ENCODE measurements at regions not wholly inside any gene's neighbourhood (a gene's known extent, or its start where the extent isn't known, plus 50 kb on each side); places are given as distances from the start of the nearest gene placed in this dataset.

DNA sequence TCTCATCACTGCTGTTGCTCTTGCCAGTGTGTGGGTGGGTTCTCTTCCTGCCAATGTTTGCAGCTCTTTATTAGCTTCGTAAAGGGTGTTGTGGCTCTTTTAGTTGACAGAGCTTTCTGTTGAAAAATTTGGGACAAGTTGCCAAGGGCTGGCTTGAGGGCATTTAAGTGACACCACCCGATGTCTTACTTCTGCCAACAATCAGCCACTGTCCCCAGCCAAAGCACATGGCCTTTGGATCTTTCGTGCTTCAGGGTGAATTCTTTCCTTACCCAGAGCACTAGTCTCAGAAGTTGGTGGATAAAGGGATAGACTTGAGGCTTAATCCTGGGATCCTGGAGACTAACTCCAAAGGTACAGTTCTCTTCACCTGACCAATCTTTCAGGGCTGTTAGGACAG is 113.6 kb downstream of the SOX3 start:
- ATAC-seq (no peak), DNase-seq (no peak)
- Mint-ChIP-seq H3K4me3 (no peak overlapping the region), H3K9me3 (ENCODE audit: low read depth) (no peaks in the 10 kb centered on the region), H3K27me3 (no peaks in the 10 kb centered on the region), H3K36me3 (ENCODE audit: low read depth) (no peaks in the 10 kb centered on the region), H3K4me1 (no peaks in the 10 kb centered on the region), H3K27ac (no peak overlapping the region)
- POLR2A ChIA-PET, result no interaction called here
- CTCF ChIA-PET, result no interaction called here
- intact Hi-C loops (cut with DNase I, micrococcal nuclease), result no loop called here

DNA sequence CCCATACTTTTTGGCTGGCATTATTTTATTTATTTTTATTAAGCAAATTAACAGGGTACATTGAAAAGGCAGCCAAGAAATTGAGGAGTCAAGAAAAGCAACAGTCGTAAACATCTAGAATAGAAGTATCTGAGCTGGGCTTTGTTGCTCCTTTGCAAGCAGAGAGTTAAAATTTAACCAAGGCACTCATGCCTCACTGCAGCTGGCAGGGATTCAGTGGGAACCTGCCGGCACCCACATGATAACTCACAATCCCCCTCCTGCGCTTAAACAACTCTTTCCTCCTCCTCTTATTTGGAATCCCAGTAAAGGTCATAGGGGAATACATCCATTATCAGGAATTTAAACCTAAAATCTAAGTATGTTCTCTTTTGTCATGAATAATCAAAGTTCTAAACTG is 115.5 kb downstream of the SOX3 start:
- H3K9me3 Mint-ChIP-seq (ENCODE audit: low read depth), result no peaks in the 10 kb centered on the region
- no peak overlapping the region for H3K27ac Mint-ChIP-seq
- no peaks in the 10 kb centered on the region for H3K27me3 Mint-ChIP-seq
- H3K4me1 Mint-ChIP-seq, result no peaks in the 10 kb centered on the region
- H3K4me3 Mint-ChIP-seq, result no peak overlapping the region
- DNase-seq (no peak), ATAC-seq (no peak)
- H3K36me3 Mint-ChIP-seq (ENCODE audit: low read depth), result no peaks in the 10 kb centered on the region
- ChIA-PET POLR2A (no interaction called here), CTCF (no interaction called here)
- intact Hi-C loops (cut with DNase I, micrococcal nuclease), result no loop called here

DNA sequence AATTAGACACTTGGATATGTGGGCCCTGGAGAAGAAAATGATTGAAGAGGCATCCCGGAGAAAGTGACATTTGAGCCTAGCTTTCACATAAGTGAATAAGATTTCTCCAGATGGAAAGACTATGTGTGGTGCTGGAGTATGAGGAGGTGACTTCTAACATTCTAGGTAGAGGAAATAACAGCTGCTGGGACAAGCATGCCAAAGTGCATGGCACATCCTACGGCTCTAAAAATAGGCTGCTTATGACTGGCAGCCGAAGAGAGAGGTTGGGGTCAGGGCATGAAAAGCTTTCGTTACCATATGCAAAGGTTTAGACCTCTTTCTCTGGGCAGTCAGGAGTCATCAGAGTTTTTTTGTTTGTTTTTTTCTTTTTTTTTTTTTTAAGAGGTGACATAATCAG is 142.0 kb downstream of the SOX3 start:
- no peaks in the 10 kb centered on the region for H3K4me1 Mint-ChIP-seq
- H3K27ac Mint-ChIP-seq, result no peak overlapping the region

DNA sequence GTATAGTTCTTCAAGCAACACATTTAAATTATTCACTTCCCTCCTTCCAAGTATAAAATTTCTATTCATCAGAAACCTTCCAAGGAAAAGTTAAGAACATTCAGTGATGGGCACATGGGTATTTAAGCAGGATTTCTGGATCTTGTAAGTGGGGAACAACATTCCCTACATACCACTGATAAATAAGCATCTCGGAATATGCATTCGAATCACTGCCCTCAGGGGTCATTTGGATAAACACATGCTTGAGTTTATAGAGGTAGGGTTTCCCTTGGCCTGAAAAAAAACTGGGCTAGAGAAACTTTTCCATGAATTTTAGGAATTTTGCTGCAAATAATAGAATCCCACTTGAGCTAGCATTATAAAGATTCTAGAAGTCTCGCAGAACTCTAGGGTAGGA is 143.9 kb downstream of the SOX3 start:
- Mint-ChIP-seq H3K4me3 (no peak overlapping the region), H3K9me3 (ENCODE audit: low read depth) (no peaks in the 10 kb centered on the region), H3K27me3 (no peaks in the 10 kb centered on the region), H3K4me1 (no peaks in the 10 kb centered on the region), H3K36me3 (ENCODE audit: low read depth) (no peaks in the 10 kb centered on the region), H3K27ac (no peak overlapping the region)
- DNase-seq (no peak), ATAC-seq (no peak)
- ChIA-PET CTCF (no interaction called here), POLR2A (no interaction called here)
- intact Hi-C loops (cut with DNase I, micrococcal nuclease), result no loop called here

More for the DNA sequence above, 142.0 kb downstream of the SOX3 start:
- ChIA-PET POLR2A (no interaction called here), CTCF (no interaction called here)
- Mint-ChIP-seq H3K9me3 (ENCODE audit: low read depth) (no peaks in the 10 kb centered on the region), H3K36me3 (ENCODE audit: low read depth) (no peaks in the 10 kb centered on the region), H3K27me3 (no peaks in the 10 kb centered on the region), H3K4me3 (no peak overlapping the region)
- intact Hi-C loops (cut with DNase I, micrococcal nuclease), result no loop called here
- no peak for DNase-seq
- no peak for ATAC-seq

DNA sequence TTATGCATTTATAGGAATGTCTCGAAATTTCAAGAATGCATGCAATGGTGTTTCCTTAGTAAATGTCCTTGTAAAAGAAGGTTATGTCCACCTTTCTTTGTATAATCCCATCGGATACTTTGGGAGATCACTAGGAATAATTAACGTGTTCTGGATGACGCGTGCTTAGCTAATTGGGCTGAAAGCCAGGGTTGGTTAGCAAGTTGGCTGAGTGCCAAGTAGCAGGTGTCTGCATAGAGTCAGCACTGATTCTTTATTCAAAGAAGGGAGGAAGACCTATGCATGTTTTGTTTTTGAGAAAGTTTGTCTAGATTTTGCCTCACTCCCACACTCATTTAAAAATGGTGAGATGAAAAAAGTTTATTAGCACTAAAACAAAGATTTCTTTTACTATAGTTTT is 144.6 kb downstream of the SOX3 start:
- Mint-ChIP-seq H3K9me3 (ENCODE audit: low read depth) (no peaks in the 10 kb centered on the region), H3K36me3 (ENCODE audit: low read depth) (no peaks in the 10 kb centered on the region), H3K4me3 (no peak overlapping the region), H3K27me3 (no peaks in the 10 kb centered on the region), H3K27ac (no peak overlapping the region), H3K4me1 (no peaks in the 10 kb centered on the region)
- POLR2A ChIA-PET, result no interaction called here
- CTCF ChIA-PET, result no interaction called here
- DNase-seq (no peak), ATAC-seq (no peak)
- intact Hi-C loops (cut with DNase I, micrococcal nuclease), result no loop called here

DNA sequence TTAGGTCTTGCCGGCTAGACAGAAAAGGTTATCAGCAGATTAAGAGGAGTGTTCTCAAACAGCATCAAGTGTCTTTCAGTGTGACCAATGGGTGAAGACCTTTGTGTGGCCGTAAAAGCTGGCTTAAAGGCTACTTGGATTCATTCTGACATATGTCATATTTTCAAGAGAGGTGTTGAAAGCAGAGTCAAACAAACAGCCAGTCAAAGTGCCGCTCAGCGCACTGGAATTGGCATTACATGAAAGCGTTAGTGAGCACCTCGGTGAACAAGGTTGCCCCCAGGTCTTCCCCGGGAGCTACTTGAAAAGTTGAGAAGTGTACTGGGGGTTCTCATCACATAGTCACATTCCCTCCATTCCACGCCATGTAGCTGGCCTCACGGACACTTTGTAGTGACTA is 148.9 kb downstream of the SOX3 start:
- Mint-ChIP-seq H3K36me3 (ENCODE audit: low read depth) (no peaks in the 10 kb centered on the region), H3K27ac (no peak overlapping the region), H3K9me3 (ENCODE audit: low read depth) (no peaks in the 10 kb centered on the region), H3K4me1 (no peaks in the 10 kb centered on the region), H3K4me3 (no peak overlapping the region), H3K27me3 (no peaks in the 10 kb centered on the region)
- DNase-seq (no peak), ATAC-seq (no peak)
- ChIA-PET CTCF (no interaction called here), POLR2A (no interaction called here)
- intact Hi-C loops (cut with DNase I, micrococcal nuclease), result no loop called here

DNA sequence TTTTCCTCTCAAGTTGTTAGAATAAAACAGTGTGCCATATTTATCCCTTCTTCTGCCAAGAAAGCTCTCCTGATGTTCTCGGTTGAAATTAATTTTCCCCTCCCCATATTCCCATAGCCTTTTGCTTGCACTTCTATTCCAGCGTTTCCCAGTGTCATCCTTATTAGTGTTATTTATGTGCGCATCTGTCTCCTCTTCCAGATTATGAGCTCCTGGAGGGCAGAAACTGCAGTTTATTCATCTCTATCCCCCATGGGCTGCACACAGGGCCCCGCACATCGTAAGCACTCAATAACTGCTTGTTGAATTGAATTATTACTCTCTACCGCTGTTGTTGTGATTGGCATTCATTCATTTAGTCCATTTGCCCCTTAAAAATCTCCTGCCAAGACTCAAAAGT is 149.4 kb downstream of the SOX3 start:
- DNase-seq, result no peak
- POLR2A ChIA-PET, result no interaction called here
- CTCF ChIA-PET, result no interaction called here
- Mint-ChIP-seq H3K4me3 (no peak overlapping the region), H3K36me3 (ENCODE audit: low read depth) (no peaks in the 10 kb centered on the region), H3K27ac (no peak overlapping the region), H3K4me1 (no peaks in the 10 kb centered on the region), H3K9me3 (ENCODE audit: low read depth) (no peaks in the 10 kb centered on the region), H3K27me3 (no peaks in the 10 kb centered on the region)
- intact Hi-C loops (cut with DNase I, micrococcal nuclease), result no loop called here
- no peak for ATAC-seq

DNA sequence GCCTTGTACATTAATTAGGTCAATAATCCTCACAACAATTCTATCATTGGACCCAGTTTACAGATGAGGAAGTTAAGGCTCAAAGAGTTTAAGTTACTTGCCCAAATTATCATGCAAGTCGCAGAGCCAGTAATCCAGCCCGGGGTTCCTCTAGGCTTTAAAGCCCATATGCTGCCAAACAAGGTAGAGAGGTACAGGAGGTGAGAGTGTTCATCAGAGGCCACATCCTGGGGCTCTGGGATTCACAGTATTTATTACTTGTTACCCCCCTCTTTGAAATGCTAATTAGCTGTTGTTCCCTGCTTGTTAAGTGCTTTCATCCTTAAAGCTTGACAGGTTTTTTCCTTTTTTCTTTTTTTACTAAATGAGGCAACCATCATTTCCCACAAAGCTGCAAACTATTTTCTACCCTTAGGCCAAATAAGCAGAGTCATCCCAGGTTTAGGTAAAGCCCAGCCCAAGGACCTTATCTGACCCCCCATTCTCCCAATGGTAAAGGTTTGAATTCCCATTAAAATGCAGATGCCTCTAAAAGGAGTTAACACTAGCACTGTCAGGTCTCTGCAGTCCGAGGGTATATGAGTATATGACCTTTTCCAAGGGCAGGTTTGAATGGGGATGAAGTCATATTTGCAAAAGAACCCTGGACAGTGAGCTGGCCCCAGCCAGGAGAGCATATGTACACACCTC is 150.3 kb downstream of the SOX3 start:
- Mint-ChIP-seq H3K4me1 (no peaks in the 10 kb centered on the region), H3K36me3 (ENCODE audit: low read depth) (no peaks in the 10 kb centered on the region), H3K27ac (no peak overlapping the region), H3K9me3 (ENCODE audit: low read depth) (no peaks in the 10 kb centered on the region), H3K4me3 (no peak overlapping the region), H3K27me3 (no peaks in the 10 kb centered on the region)
- POLR2A ChIA-PET, result no interaction called here
- ATAC-seq (no peak), DNase-seq (no peak)
- CTCF ChIA-PET, result no interaction called here
- intact Hi-C loops (cut with DNase I, micrococcal nuclease), result no loop called here

DNA sequence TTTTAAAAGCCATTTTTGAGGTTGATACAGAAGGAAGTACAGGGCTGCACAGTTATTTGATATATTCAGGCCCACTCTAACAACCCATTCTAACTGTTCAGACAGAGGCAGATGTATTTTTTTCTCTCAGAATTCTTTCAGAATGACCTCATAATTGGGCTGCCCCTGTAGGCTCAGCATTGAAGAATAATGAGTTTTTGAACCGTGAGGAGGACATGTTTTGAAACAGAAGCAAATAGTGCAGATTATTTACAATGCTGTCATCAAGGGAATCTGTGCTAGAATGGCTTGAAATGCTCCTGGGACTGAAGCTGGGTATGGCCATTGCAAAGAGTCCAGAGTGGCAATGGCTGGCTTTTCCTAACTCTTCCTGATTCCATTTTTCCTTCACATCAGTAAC is 158.1 kb downstream of the SOX3 start:
- POLR2A ChIA-PET, result no interaction called here
- DNase-seq (no peak), ATAC-seq (no peak)
- Mint-ChIP-seq H3K27me3 (no peaks in the 10 kb centered on the region), H3K4me1 (no peaks in the 10 kb centered on the region), H3K9me3 (ENCODE audit: low read depth) (no peaks in the 10 kb centered on the region), H3K4me3 (no peak overlapping the region), H3K36me3 (ENCODE audit: low read depth) (no peaks in the 10 kb centered on the region), H3K27ac (no peak overlapping the region)
- intact Hi-C loops (cut with DNase I, micrococcal nuclease), result no loop called here
- CTCF ChIA-PET, result no interaction called here

DNA sequence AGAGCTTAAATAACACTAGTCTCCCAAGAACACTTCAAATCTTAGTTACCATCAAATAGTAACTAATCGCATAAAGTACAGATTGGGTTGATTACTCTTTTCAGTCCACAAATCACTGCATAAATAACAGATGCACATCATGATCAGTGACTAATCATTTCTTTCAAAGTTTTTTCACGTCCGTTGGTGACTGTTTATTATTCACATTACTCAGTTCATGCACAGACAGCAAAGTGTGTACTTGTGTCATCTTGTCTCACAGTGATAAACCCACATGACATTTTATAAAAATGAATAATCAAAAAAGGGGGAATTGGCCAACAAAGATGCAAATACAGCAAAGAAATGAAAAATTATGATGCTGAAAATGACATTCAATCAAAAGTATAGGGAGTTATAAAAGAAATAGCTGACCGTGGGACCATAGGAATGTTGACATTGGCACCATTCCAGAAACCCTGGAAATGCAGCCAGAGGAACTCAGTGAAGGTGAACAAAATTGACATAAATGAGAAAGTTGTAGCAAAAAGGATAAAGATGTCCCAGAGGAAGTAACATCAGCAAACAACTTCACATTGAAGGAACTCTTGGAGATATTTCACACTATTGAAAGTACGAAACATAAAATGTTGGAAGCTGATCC is 161.5 kb downstream of the SOX3 start:
- DNase-seq (no peak), ATAC-seq (no peak)
- no peak overlapping the region for H3K4me3 Mint-ChIP-seq
- intact Hi-C loops (cut with DNase I, micrococcal nuclease), result no loop called here
- H3K27me3 Mint-ChIP-seq, result no peaks in the 10 kb centered on the region
- no peaks in the 10 kb centered on the region for H3K9me3 Mint-ChIP-seq (ENCODE audit: low read depth)
- POLR2A ChIA-PET, result no interaction called here
- no peaks in the 10 kb centered on the region for H3K36me3 Mint-ChIP-seq (ENCODE audit: low read depth)
- CTCF ChIA-PET, result no interaction called here
- no peak overlapping the region for H3K27ac Mint-ChIP-seq
- H3K4me1 Mint-ChIP-seq, result no peaks in the 10 kb centered on the region

DNA sequence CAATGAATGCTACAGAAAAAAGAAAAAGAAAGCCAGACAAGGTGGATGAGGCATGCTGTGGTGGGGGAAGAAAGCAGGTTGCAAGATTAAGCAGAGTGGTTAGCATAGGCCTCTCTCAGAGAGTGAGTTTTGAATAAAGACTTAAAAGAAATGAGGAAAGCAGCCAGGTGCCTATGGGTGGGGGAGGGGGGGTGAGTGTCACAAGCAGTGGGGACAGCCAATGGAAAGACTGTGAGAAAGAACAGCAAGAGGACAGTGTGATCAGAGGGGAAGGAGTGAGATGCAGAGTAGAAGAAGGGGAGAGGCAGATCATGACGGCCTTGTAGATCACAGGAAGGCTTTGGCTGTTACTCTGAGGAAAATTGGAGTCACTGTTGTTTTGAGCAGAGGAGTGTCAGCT is 162.5 kb downstream of the SOX3 start:
- no peak for ATAC-seq
- H3K36me3 Mint-ChIP-seq (ENCODE audit: low read depth), result no peaks in the 10 kb centered on the region
- POLR2A ChIA-PET, result no interaction called here
- DNase-seq, result no peak
- H3K27ac Mint-ChIP-seq, result no peak overlapping the region
- H3K27me3 Mint-ChIP-seq, result no peaks in the 10 kb centered on the region
- H3K9me3 Mint-ChIP-seq (ENCODE audit: low read depth), result no peaks in the 10 kb centered on the region
- H3K4me1 Mint-ChIP-seq, result no peaks in the 10 kb centered on the region
- intact Hi-C loops (cut with DNase I, micrococcal nuclease), result no loop called here
- H3K4me3 Mint-ChIP-seq, result no peak overlapping the region
- CTCF ChIA-PET, result no interaction called here

DNA sequence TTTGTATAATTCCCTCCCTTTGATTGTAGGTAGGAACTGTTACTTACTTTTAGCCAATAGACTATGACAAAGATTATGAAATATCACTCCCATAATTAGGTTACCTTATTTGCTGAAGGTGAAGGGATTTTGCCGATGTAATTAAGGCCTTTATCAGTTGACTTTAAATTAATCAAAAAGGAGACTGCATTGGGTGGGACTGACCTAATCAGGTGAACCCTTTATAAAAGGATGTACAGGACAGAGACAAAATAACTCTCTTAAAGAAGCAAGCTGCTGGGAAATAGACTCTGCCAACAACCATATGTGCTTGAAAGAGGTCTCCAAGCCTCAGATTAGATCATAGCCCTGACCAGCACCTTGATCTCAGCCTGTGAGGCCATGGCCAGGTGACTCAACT is 167.6 kb downstream of the SOX3 start:
- DNase-seq (no peak), ATAC-seq (no peak)
- H3K27ac Mint-ChIP-seq, result no peak overlapping the region
- H3K36me3 Mint-ChIP-seq (ENCODE audit: low read depth), result no peaks in the 10 kb centered on the region
- H3K4me3 Mint-ChIP-seq, result no peak overlapping the region
- CTCF ChIA-PET, result no interaction called here
- peaks cover 3% of the 10 kb centered on the region for H3K9me3 Mint-ChIP-seq (ENCODE audit: low read depth)
- intact Hi-C loops (cut with DNase I, micrococcal nuclease), result no loop called here
- H3K27me3 Mint-ChIP-seq, result no peaks in the 10 kb centered on the region
- H3K4me1 Mint-ChIP-seq, result no peaks in the 10 kb centered on the region
- POLR2A ChIA-PET, result no interaction called here

DNA sequence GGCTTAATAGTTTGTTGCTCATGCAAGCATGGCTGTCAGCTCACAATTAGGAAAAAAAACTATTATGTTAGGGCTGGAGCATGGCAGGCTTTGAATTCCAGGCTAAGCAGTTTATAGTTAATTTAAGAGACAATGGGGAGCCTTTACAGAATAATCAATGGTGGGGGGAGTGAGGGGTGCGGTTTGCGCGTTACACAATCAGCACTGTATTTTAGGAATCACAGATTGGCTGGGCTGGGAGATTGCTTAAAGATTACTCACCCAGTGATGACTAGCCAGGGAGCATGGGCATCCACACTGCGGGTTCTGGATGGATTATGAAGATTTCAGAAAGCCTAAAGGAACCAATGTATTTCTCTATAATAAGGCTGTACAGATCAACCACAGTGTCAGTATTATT is 186.6 kb downstream of the SOX3 start:
- CTCF ChIA-PET, result no interaction called here
- Mint-ChIP-seq H3K4me3 (no peak overlapping the region), H3K27me3 (no peaks in the 10 kb centered on the region), H3K9me3 (ENCODE audit: low read depth) (no peaks in the 10 kb centered on the region), H3K4me1 (no peaks in the 10 kb centered on the region), H3K27ac (no peak overlapping the region), H3K36me3 (ENCODE audit: low read depth) (no peaks in the 10 kb centered on the region)
- POLR2A ChIA-PET, result no interaction called here
- intact Hi-C loops (cut with DNase I, micrococcal nuclease), result no loop called here
- ATAC-seq, result no peak
- no peak for DNase-seq
